ENCODE measurements at regions not wholly inside any gene's neighbourhood (a gene's known extent, or its start where the extent isn't known, plus 50 kb on each side); places are given as distances from the start of the nearest gene placed in this dataset.

- TF ChIP-seq EZH2 (IDR thresholded peaks at IDR 0.05; ENCODE audit: low read length, missing control alignments) = no peak
- TF ChIP-seq, protein P1, sequence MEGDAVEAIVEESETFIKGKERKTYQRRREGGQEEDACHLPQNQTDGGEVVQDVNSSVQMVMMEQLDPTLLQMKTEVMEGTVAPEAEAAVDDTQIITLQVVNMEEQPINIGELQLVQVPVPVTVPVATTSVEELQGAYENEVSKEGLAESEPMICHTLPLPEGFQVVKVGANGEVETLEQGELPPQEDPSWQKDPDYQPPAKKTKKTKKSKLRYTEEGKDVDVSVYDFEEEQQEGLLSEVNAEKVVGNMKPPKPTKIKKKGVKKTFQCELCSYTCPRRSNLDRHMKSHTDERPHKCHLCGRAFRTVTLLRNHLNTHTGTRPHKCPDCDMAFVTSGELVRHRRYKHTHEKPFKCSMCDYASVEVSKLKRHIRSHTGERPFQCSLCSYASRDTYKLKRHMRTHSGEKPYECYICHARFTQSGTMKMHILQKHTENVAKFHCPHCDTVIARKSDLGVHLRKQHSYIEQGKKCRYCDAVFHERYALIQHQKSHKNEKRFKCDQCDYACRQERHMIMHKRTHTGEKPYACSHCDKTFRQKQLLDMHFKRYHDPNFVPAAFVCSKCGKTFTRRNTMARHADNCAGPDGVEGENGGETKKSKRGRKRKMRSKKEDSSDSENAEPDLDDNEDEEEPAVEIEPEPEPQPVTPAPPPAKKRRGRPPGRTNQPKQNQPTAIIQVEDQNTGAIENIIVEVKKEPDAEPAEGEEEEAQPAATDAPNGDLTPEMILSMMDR (conservative IDR thresholded peaks at IDR 0.05 in 1 of 2, IDR thresholded peaks at IDR 0.05 in 1 of 2; ENCODE audit: low read depth in 1 of 2, low read length in 2 of 2) = no peak
Measured at GRCh38 chr3:174444391-174444790, 414.7 kb upstream of the NAALADL2 start.

Data from fibroblast of lung (primary cell).